ENCODE measurements at regions not wholly inside any gene's neighbourhood (a gene's known extent, or its start where the extent isn't known, plus 50 kb on each side); places are given as distances from the start of the nearest gene placed in this dataset.

DNA sequence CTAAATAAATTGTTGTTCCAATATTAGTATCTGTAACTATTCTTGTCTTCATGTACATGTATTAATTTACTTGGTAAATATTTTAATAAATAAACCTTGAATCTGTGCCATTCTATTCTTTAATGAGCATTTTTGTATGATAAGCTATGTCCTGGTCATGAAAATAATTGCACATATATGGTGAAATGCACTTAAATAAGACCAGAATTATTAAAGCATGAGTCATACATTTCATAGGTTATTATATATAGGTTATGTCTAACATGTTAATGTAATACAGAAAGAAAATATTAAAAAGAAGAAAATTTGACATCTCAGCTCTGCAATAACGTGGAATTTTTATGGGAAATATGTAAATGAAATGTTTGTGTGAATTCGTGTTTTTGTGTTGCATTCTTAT lies 1168.1 kb downstream of the TAF11L14 start:
- H2BK15ac ChIP-seq (ENCODE audit: low read length) = no peak overlapping the region
- H3K36me3 ChIP-seq (ENCODE audit: control insufficient read depth in 2 of 4, insufficient read depth in 4 of 4, low read length in 3 of 4) = no peaks in the 10 kb centered on the region
- H3K18ac ChIP-seq (ENCODE audit: extremely low read depth, low read length) = no peak overlapping the region
- no peak for DNase-seq (ENCODE audit: low read depth in 1 of 2, low spot score in 2 of 2)
- ChIA-PET POLR2A (ENCODE audit: partially characterized antibody) (no interaction called here), CTCF (ENCODE audit: partially characterized antibody) (no interaction called here)
- no peak overlapping the region for H3K4ac ChIP-seq (replicated peaks; ENCODE audit: insufficient read length, low read depth, low read length)
- H4K8ac ChIP-seq (ENCODE audit: extremely low read depth, insufficient read depth, low read length) = no peak overlapping the region
- H3K9ac ChIP-seq (replicated peaks in 1 of 4; ENCODE audit: extremely low read depth in 1 of 4, low read depth in 3 of 4, low read length in 3 of 4) = no peak overlapping the region
- H3K79me1 ChIP-seq (ENCODE audit: low read depth, low read length) = no peaks in the 10 kb centered on the region
- H3K4me2 ChIP-seq (ENCODE audit: insufficient read depth in 1 of 2, low read depth in 2 of 2, low read length in 2 of 2) = no peak overlapping the region
- H2AK5ac ChIP-seq (ENCODE audit: low read depth, low read length) = no peak overlapping the region
- no peak overlapping the region for H2BK12ac ChIP-seq (ENCODE audit: low read depth, low read length)
- H4K20me1 ChIP-seq (replicated peaks in 1 of 2; ENCODE audit: control insufficient read depth in 1 of 2, insufficient read depth in 2 of 2, low read length in 2 of 2) = no peaks in the 10 kb centered on the region
- no peak overlapping the region for H3K14ac ChIP-seq (ENCODE audit: insufficient read length)
- no peak overlapping the region for H3K4me3 ChIP-seq (ENCODE audit: extremely low read depth in 1 of 4, insufficient read depth in 2 of 4, low read depth in 3 of 4, low read length in 4 of 4)
- no peak overlapping the region for H3K23ac ChIP-seq (ENCODE audit: insufficient read length)
- no peaks in the 10 kb centered on the region; a peak in 1 of 4 replicates for H3K9me3 ChIP-seq (ENCODE audit: insufficient read depth in 2 of 2, low read depth in 1 of 2, low read length in 1 of 2)
- peaks cover 0 to 8% (median 7%) of the 10 kb centered on the region in 4 experiments; a peak in 5 of 7 replicates for H3K4me1 ChIP-seq (replicated peaks in 1 of 4; ENCODE audit: control insufficient read depth in 3 of 4, insufficient read depth in 4 of 4, low read length in 3 of 4)
- H2BK5ac ChIP-seq (ENCODE audit: low read depth, low read length) = no peak overlapping the region
- H4K5ac ChIP-seq (ENCODE audit: insufficient read length, low read depth, low read length) = no peak overlapping the region
- no peaks in the 10 kb centered on the region for H3K79me2 ChIP-seq (ENCODE audit: control insufficient read depth in 1 of 2, insufficient read depth in 2 of 2, low read length in 2 of 2)
- H3K23me2 ChIP-seq (ENCODE audit: low read depth, low read length) = no peaks in the 10 kb centered on the region
- H3K27ac ChIP-seq (ENCODE audit: low read depth, low read length) = no peak overlapping the region
- no peak overlapping the region for H3K56ac ChIP-seq (replicated peaks; ENCODE audit: insufficient read length, low read depth, low read length)
- H4K91ac ChIP-seq (replicated peaks; ENCODE audit: insufficient read length, low read length) = no peak overlapping the region
- no peak for FAIRE-seq
- H2AFZ ChIP-seq (ENCODE audit: low read length) = no peak overlapping the region
- WGBS, 2 experiments (ENCODE audit: extremely low coverage in 1 of 2, insufficient coverage in 1 of 2, insufficient read length in 1 of 2, insufficient replicate concordance in 2 of 2, low coverage in 1 of 2, low lambda C conversion rate in 2 of 2, missing lambda C conversion rate in 1 of 2) = 94 to 100% methylated on average over 1 to 2 of the region's 2 CpGs
- no peak overlapping the region for H2BK20ac ChIP-seq (ENCODE audit: low read length)
- H2BK120ac ChIP-seq (replicated peaks; ENCODE audit: low read depth, low read length) = no peak overlapping the region
- H3K27me3 ChIP-seq (replicated peaks in 1 of 4; ENCODE audit: control insufficient read depth in 3 of 4, extremely low read depth in 1 of 4, insufficient read depth in 3 of 4, low read length in 3 of 4) = no peaks in the 10 kb centered on the region
- TF ChIP-seq PHF8 (conservative IDR thresholded peaks at IDR 0.05; ENCODE audit: low read depth, low read length) (no peak), EZH2 (IDR thresholded peaks at IDR 0.05; ENCODE audit: low read depth, low read length, severe bottlenecking) (no peak), ZNF274 (IDR thresholded peaks at IDR 0.05; ENCODE audit: borderline replicate concordance, extremely low read depth, low read length) (no peak), KDM4A (IDR thresholded peaks at IDR 0.05; ENCODE audit: low read depth, low read length, severe bottlenecking) (no peak), TEAD4 (IDR thresholded peaks at IDR 0.05; ENCODE audit: low read depth, low read length) (no peak), GABPA (IDR thresholded peaks at IDR 0.05; ENCODE audit: borderline replicate concordance, insufficient read depth, low read length) (no peak), POU5F1 (IDR thresholded peaks at IDR 0.05; ENCODE audit: low read depth, low read length) (no peak), CTCF (IDR thresholded peaks at IDR 0.05; ENCODE audit: control extremely low read depth in 1 of 3, insufficient read depth in 1 of 3, low read depth in 1 of 3, low read length in 3 of 3) (no peak), SAP30 (IDR thresholded peaks at IDR 0.05; ENCODE audit: insufficient read depth, insufficient replicate concordance, low read length) (no peak), MAFK (IDR thresholded peaks at IDR 0.05; ENCODE audit: low read depth, low read length) (no peak), SIX5 (IDR thresholded peaks at IDR 0.05; ENCODE audit: low read depth, low read length) (no peak), EP300 (IDR thresholded peaks at IDR 0.05; ENCODE audit: borderline replicate concordance in 1 of 2, low read depth in 2 of 2, low read length in 2 of 2) (no peak)

Measured in H1 (cell line).